Right kidney (tissue), 1 donor: ENCODE measurements at regions not wholly inside any gene's neighbourhood (a gene's known extent, or its start where the extent isn't known, plus 50 kb on each side); places are given as distances from the start of the nearest gene placed in this dataset.

Experiments
- DNase-seq: peaks from one replicate; pipeline ENCODE4 v3.0.0-alpha.2; 2016

DNA sequence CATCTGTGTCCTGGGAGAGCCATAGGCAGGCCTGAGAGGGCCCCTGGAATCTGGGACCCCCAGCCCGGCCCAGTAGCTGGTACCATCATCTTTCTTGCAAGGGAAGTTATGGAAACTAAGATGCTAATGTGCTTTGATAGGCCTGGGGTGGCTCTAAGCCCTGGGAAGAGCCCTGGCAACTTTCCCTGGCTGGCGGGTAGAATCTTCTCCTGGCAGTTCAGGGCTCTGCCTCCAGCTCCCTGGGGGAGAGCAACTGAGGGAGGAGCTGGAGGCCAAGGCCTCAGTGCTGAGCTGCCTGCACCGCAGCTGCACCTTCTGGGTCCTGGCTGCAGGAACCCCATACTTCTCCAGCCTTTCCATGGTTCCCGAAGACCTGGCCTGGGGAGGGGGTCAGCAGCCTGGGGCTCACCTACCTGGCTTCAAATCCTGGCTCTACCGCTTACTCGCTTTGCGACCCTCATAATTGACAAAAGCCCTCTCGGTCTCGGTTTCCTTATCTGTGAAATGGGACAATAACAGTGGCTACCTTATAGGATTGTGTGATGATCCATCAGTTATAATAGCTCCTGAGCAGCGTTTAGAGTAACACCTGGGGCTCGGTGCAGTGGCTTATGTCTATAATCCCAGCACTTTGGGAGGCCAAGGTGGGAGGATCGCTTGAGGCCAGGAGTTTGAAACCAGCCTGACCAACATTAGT is 333.7 kb downstream of the SEC14L1 start:
- no peak for DNase-seq

DNA sequence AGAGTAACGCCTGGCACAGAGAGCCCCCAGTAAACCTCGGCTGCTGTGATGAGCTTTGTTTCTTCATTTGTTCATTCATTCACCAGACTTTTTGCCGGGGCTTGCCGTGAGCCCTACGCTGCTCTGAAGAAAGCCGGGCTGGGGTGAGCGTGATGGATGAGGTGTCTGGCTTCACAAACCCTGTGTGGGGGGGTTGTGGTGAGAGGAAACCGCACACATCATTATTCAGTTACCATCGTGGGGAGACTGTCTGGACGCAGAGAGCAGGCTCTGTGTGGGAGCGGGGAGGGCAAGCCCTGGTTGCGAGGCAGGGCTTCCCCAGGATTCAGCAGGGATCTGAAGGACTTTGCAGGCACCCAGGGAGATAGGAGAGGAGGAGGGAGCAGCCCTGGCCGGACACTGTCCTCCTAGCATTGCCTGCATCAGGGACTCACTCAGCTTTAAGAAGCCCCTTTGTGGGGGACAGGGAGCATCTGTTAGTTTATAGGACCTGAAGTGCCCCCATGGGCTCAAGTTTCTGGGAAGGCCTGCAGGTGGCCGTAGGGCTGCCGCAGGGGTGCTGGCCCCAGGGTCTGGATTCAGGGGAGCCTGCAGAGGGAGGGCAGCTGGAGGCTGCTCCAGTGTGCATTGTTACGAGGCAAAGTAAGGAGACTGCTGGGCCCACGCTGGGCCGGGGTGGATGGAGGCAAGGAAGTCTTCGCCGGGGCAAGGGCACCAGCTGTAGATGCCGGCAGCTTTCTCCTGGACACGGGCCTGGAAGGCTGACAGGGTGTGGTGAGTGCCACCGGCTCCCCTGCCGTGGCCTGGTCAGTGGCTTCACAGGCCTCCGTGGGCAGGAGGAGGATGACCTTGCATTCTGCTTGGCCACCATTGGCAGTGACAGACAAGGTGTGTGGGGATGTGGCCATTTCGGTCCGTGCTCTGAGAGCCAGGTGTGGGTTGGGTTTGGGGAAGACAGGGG is 334.5 kb downstream of the SEC14L1 start:
- DNase-seq, result no peak

DNA sequence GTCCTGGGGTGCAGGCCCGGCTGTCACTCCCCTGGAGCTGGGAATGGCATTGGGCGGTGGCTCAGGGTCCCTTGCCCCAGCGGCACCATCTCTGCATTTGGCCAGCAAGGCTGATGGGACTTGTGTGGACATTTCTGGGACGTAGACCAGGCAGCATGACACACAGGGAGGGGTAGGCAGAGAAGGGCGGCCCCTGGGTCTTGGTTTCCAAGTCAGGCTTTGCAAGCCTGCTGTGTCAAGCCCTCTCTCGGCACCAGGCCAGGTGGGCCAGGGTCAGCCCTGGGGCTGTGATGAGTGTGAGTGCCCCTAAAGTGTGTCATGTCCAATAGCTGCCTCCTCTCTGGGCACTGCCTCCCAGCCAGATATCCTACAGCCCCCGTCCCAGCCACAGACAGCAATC is 335.2 kb downstream of the SEC14L1 start:
- DNase-seq, result no peak

DNA sequence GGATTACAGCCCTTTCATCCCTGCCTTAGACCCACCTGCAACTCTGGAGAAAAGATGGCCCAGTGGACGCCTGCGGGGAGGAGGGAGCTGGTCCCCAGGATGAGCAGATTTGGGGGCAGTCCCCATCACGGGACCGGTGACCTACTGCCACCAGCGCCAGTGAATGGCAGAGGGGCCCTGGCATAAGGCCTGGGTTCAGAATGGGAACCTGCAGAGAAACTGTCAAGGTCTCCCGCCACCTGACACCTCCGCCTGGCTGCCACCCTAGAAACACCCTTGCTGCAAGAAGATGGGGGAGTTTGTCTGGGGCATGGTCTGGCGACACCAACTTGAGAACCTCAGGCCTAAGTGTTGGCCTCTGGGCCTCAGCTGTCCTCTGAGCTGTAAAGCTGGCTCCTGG is 335.7 kb downstream of the SEC14L1 start:
- DNase-seq, result no peak

DNA sequence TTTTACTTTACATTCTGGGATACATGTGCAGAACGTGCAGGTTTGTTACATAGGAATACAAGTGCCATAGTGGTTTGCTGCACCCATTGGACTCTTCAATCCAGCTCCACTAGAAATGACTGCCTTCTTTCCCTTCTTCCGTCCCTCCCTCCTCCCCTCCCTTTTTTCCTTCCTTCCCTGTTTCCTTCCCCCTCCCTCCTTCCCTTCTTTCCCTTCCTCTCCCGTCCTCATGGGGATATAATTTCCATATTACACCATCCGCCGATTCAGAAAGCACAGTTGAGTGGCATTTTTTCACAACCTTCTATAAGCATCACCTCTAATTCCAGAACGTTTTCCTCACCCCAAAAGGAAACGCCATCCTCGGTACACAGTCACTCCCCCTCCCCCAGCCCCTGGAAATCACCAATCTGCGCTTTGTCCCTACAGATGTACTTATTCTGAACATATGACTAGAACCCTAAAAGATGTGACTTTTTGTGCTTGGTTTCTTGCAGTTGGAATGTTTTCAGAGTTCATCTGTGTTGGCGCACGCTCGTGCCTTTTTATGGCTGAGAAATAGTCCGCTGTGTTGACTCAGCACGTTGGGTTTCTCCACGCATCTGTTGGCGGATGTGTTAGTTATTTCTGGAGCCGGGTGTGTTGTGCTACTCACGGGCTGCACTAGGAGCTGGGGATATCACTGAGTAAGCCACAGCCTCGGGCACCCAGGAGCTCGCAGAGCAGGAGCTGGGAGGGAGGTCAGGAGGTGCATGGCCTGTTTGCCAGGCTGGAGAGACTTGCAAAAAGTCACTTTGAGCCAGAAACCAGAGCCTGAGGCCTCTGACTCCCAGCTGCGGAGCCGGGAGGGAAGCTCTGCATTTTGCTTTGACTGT is 336.4 kb downstream of the SEC14L1 start:
- no peak for DNase-seq

DNA sequence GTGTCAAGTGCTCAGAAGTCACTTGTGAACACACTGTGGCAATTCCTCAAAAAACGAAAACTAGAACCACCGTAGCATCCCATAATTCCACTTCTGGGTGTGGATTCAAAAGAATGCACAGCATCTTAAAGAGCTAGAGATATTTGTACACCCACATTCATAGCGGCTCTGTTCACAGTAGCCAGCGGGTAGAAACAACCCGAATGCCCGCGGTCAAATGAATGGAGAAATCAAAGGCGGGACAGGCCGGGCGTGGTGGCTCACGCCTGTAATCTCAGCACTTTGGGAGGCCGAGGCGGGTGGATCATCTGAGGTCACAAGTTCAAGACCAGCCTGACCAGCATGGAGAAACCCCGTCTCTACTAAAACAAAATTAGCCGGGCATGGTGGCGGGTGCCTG is 337.5 kb downstream of the SEC14L1 start:
- no peak for DNase-seq

DNA sequence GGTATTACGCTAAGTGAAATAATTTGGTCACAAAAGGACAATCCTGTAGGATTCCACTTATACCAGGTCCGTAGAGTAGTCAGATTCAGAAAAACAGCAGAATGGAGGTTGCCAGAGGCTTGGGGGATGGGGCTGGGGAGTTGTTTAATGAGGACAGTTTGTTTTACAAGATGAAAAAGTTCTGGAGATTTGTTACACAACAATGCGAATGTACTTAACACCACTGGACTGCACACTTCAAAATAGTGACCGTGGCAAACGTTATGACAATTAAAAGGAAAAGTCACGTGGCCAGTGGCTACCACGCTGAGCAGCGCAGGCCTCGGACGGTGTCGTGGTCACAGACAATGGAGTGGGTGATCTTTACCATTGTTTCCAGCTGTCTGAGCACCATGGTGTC is 338.1 kb downstream of the SEC14L1 start:
- DNase-seq, result no peak

DNA sequence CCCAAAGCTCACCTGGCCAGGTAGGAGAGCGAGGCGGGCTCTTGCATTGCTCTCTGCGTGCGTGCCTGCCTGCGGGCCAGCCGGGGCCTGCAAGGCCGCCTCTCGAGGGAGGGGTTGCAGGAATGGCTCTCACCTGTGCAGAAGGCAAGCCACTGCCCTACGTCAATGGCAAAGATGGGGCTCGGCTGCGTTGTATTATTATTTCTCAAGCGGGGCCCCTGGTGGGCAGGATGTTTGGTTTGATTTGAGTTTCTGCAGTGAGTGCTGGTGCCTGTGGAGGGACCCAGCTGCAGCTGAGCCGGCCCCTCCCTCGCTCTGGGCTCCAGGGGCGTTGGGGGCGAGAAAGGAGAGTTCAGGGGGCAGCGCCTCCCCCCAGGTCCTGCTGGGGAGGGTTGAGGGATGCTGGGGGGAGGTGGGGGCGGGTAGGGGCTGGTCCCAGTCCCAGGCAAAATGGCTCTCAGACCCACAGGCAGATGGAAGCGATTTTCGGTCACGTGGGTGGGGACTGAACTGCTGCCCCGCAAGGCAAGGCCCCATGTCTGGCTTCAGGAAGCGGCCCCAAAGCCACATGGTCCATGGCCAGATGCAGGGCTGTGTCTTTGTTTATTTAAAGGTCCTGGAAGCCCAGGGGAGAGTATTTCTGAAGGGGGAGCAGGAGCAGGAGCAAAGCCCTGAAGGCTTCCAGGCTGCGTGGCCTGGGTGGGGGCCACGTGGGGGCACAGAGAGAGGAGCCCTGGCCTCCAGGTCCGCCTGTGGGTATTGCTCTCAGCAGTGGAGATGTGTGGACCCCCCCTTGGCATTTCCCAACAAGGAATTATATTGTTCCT is 338.8 kb downstream of the SEC14L1 start:
- no peak for DNase-seq

DNA sequence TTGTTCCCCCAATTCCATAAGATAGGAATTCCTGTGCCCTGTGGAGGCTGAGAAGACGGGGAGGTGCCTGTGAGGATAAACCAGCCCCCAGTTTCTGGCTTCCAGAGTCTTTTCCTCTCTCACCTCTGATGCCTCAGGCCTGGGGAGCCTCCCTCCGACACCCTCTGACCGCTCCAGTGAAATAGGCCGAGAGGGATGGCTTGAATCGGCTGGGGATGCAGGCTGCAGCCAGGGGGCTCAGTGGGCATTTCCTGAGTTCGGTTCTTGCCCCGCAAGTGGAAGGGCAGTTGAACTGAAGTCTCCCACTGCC is 339.4 kb downstream of the SEC14L1 start:
- no peak for DNase-seq

DNA sequence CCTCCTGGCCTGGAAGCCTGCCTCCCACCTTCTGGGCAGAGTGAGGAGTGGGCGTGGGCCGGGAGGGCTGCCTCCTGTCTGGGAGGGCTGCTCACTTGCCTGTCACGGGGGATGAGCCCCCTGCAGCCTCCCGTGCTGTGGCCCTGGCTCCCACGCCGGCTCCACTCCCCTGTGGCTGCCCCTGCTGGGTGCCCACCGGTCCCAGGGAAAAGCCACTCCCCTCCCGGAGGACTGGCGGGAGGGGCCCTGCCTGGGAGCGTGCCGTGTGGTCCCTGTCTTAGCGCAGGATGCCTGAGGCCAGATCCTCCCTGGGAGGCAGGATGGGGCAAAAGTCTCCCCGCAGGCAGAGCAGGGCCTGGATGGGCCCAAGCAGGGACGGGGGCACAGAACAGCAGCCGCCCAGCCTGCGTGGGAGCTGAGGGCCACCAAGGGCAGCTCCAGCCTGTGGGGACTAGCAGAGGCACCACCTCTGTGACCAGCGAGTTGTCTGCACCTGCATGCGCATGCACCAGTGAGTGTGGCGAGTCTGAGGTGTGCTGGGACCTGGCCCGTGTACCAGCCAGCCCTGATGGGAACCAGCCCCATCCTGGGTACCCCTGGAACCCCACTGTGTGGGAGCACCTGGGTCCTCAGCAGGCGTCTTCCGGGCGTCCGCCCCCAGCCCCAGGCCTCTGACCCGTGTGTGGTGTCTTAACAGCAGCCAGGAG is 339.9 kb downstream of the SEC14L1 start:
- DNase-seq, result peak; percentile 45

DNA sequence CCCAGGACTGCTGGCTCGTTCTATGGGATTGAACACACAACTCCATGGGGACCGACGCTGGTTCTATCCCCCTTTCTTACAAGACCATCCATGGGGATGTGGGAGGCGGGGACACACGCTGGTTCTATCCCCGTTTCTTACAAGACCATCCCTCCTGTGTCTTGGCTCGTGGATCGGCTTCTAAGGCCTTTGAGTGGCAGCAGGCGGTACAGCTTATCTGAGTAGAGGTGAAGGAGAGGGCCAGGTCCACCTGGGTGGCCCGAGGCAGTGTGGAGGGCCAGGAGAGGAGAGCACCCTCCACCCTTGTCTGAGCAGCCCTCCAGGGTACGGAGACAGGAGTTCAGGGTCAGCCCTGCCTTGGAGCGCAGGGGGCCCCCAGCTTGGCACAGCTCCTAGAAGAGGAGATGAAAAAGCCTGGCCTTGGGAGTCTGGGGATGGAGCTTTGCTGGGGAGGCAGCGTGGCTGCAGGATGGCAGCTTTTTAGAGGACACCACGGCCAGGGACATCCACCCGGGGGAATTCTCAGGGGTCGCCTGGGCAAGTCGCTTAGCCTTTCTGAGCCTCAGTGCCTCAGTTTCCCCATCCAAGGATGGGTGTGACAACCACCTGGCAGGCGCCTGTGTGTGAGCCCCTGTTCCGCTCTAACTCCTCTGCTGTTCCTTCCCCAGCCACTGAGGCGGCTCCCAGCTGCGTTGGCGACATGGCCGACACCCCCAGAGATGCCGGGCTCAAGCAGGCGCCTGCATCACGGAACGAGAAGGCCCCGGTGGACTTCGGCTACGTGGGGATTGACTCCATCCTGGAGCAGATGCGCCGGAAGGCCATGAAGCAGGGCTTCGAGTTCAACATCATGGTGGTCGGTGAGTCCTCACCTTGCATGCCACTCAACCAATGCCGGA is 341.0 kb downstream of the SEC14L1 start:
- DNase-seq, result no peak

DNA sequence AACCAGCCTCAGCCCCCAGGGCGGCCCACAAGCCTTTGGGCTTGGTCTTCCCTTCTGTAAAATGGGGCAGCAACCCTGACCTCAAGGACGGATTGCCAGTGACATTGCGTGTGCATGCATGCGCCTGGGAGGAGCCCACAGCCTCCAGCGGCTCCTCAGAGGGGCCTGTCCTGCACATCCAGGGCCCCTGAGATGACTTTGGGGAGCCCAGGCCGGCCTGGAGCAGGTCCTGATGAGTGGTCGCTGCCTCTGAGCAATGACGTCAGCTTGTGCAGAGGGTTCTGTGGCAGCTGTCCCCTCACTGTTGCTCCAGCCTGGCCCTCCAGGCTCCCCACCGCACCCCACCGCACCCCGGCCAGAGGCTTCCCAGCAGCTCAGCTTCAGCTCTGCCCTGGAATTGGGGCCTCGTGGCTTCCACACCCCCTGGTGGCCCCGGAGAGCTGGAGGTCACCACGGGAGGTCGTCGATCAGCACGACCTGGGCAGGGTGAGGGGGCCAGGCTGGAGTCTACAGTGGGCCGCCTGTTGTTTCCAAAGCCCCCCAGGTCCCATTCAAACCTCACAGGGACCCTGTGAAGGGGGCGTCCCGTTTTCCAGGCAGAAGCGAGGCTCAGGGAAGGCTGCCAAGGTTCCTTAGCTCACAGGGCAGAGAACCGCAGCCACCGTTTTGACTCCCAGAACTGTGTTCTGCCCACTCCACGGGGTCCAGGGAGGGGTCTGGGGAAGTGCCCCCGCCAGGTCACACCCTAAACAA is 341.8 kb downstream of the SEC14L1 start:
- DNase-seq, result no peak

DNA sequence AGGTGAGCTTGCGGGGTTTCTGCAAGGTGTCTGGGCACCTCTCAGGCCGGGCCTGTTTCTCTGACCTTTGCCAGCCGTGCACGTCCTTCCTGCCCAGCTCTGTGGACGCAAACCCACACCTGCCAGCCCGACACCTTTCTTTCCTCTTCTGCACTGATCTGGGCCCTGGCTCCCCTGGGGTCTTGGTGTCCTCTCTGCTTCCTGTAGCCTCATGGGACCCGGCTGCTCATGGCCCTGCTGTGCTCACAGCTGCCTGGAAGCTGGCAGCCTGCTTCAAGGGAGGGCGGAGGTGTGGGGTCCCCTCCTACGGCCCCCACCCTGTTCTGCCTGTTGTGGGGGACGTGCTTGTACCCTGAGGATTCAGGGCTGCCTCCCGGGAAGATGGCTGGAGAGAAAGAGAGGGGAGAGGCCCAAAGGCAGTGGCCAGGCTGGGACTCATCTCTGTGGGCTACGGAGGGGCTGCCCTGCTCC is 342.4 kb downstream of the SEC14L1 start:
- no peak for DNase-seq

DNA sequence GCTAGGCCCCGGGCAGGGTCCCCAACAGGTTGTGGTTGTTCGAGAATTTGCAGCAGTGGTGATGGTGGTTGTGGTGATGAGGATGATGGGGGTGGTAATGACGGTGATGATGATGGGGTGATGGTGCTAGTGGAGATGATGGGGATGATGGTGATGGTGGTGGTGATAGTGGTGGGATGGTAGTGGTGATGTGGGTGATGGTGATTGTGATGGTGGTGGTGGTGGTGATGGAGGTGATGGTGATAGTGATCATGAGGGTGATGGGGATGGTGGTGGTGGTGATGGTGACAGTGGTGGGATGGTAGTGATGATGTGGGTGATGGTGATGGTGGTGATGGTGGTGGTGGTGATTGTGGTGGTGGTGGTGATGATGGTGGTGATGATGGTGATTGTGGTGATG is 343.3 kb downstream of the SEC14L1 start:
- DNase-seq, result no peak

DNA sequence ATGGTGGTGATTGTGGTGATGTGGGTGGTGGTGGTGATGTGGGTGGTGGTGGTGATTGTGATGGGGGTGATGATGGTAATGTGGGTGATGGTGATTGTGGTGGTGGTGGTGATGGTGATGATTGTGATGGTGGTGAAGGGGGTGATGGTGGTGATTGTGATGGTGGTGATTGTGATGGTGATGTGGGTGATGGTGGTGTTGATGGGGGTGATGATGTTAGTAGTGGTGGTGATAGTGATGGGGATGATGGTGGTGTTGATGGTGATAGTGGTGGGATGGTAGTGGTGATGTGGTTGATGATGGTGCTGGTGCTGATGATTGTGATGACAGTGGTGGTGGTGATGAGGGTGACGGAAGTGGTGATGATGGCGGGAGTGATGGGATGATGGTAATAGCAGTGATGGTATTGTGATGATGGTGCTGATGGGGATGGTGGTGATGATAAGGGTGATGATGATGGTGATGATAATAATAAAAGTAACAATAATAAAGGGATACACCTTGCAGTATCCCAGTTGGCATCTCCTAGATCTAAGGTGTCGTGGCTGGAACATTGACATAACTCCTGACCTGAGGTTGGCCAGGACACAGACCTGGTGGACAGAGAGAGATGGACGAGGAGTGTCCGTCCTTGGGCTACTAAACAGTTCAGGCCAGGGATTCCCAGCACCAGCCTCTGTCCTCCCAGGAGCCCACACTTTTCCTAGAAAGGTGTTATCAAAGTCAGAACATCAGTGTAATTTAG is 344.5 kb downstream of the SEC14L1 start:
- DNase-seq, result no peak

DNA sequence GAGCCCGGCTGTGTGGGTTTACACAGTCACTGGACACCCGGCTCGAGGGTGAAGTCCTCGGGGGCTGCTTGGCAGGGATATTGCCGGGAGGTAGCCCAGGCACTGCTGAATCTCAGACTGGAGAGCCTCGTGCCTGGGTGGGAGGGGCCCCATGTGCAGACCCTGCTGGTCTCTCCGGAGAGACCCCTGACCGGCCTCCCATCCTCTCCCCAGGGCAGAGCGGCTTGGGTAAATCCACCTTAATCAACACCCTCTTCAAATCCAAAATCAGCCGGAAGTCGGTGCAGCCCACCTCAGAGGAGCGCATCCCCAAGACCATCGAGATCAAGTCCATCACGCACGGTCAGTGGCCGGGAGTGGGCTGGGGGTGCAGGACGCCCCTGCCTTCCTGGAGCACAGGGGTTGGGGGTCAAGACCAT is 346.5 kb downstream of the SEC14L1 start:
- no peak for DNase-seq

DNA sequence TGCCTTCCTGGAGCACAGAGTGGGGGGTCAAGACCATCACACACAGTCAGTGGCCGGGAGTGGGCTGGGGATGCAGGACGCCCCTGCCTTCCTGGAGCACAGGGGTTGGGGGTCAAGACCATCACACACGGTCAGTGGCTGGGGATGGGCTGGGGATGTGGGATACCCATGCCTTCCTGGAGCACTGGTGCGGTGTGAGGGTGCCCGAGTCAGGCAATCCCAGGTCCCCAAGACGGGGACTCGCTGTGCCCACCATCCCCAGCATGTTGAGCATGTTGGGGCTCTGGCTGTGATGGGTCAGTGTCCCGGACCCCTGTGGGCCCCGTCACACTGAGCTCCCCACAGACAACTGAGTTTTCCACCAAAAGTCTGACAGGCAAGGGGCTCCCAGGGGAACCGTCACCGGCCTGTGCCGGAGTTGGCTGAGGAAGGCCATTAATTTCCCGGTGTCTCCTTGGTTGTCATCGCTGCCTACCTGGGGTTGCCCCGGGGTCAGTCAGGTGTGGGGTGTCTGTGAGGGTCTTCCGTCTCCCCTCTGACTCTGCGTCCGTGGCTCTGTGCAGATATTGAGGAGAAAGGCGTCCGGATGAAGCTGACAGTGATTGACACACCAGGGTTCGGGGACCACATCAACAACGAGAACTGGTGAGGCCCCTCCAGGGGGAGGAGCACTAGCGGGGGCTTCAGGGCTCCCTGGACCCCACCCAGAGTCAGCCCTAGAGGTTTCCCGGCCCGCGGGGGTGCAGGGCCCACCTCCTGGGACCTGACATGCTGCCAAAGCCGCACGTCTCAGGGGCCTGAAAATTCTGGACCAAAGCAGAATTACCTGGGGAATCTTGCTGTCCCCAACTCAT is 347.1 kb downstream of the SEC14L1 start:
- no peak for DNase-seq
